Esophagus muscularis mucosa (tissue), 4 donors: ENCODE measurements at regions not wholly inside any gene's neighbourhood (a gene's known extent, or its start where the extent isn't known, plus 50 kb on each side); places are given as distances from the start of the nearest gene placed in this dataset.

Experiments used
- DNase-seq: peaks from one replicate; pipeline ENCODE4 v3.0.0-alpha.2; 2017; ENCODE audit errors: extremely low spot score
- H3K27ac ChIP-seq, 4 donors: fragments of 200-600 bp; sonication (generic); replicated peaks in 1 of 4; 1 replicate in 3 of 4; 2 replicates in 1 of 4; pipeline ENCODE4 v1.5.1; 2016 to 2019; ENCODE audit warnings: mild to moderate bottlenecking in 1 of 4
- H3K27me3 ChIP-seq, 4 donors: fragments of 200-600 bp; sonication (generic); one replicate each; pipeline versions ENCODE4 v1.5.1 to v1.6.0; 2016 to 2019
- H3K36me3 ChIP-seq, 4 donors: fragments of 200-600 bp; sonication (generic); one replicate each; pipeline ENCODE4 v1.5.1; 2016 to 2019
- H3K4me1 ChIP-seq, 4 donors: fragments of 200-600 bp; sonication (generic); one replicate each; pipeline ENCODE4 v1.5.1; 2016 to 2019
- H3K4me3 ChIP-seq, 4 donors: fragments of 200-600 bp; sonication (generic); 1 replicate in 2 of 4; 2 replicates in 2 of 4; pipeline ENCODE4 v1.5.1; 2016 to 2019; ENCODE audit warnings: mild to moderate bottlenecking in 4 of 4, moderate library complexity in 1 of 4
- H3K9me3 ChIP-seq, 4 donors: fragments of 200-600 bp; sonication (generic); 1 replicate in 3 of 4; 2 replicates in 1 of 4; pipeline ENCODE4 v1.5.1; 2016 to 2019
- CTCF ChIP-seq, 3 experiments: fragments of 200-600 bp in 2 of 3; fragments of 450-650 bp in 1 of 3; sonication (generic) in 2 of 3; IDR thresholded peaks; one replicate each; pipeline ENCODE4 v1.5.1; 2017 to 2019; ENCODE audit warnings: antibody characterized with exemption in 3 of 3, mild to moderate bottlenecking in 2 of 3, moderate library complexity in 1 of 3
- EP300 ChIP-seq: sonication (generic); formaldehyde crosslinking; IDR thresholded peaks from one replicate; pipeline ENCODE4 v1.6.1; 2017; ENCODE audit warnings: antibody characterized with exemption
- POLR2A ChIP-seq: fragments of 450-650 bp; IDR thresholded peaks from one replicate; pipeline ENCODE4 v1.6.1; 2017; ENCODE audit warnings: antibody characterized with exemption, moderate library complexity, mild to moderate bottlenecking, low read depth
- POLR2AphosphoS5 ChIP-seq, 2 donors: sonication (generic); formaldehyde crosslinking; IDR thresholded peaks; one replicate each; pipeline ENCODE4 v1.6.1; 2017; ENCODE audit warnings: antibody characterized with exemption in 2 of 2
- WGBS: methylation state at CpG from one replicate; pipeline ENCODE4 v1.1.5; 2018; 5-methylcytosine and 5-hydroxymethylcytosine counted together
- intact Hi-C: fragments of 100-400 bp; cut with DNase I; formaldehyde crosslinking; loops from one replicate; pipeline ENCODE4 v1.15.1; 2023

- Histone ChIP-seq H3K27me3 (no peaks in the 10 kb centered on the region), H3K9me3 (no peaks in the 10 kb centered on the region), H3K27ac (no peak overlapping the region), H3K36me3 (no peaks in the 10 kb centered on the region), H3K4me1 (peaks cover 0 to 8% (median 4%) of the 10 kb centered on the region in 4 donors), H3K4me3 (no peak overlapping the region)
- intact Hi-C loops = loop anchor here (10.0 kb wide), 1 partner anchor 86 kb away; the partner anchor contains the start of gene FAM161A
- TF ChIP-seq CTCF (IDR thresholded peaks at IDR 0.05) (no peak), POLR2AphosphoS5 (IDR thresholded peaks at IDR 0.05) (no peak), EP300 (no peak), POLR2A (no peak)
- no peak for DNase-seq
- 92% methylated on average over 1 of the region's 1 CpG for WGBS
These were observed 84.7 kb downstream of the FAM161A start for GRCh38 chr2:61769093-61769675.

- WGBS = 1% methylated on average over 38 of the region's 70 CpGs
- H3K27ac ChIP-seq = peak overlapping the region; percentile 95 to 97 (median 96)
- TF ChIP-seq EP300 = peak; percentile 35
- TF ChIP-seq POLR2AphosphoS5 (IDR thresholded peaks at IDR 0.05) = peak; percentile 96 to 98
- peak; percentile 80 for TF ChIP-seq POLR2A
- no peak for TF ChIP-seq CTCF (IDR thresholded peaks at IDR 0.05)
- intact Hi-C loops = loop anchor here (5.0 to 10.0 kb wide), 3 partner anchors 67 to 227 kb away; partner anchors contain the start of genes FAM161A and XPO1
- peaks cover 0 to 17% (median 10%) of the 10 kb centered on the region in 4 donors for H3K4me1 ChIP-seq
- no peaks in the 10 kb centered on the region for H3K27me3 ChIP-seq
- H3K36me3 ChIP-seq = no peaks in the 10 kb centered on the region
- peak overlapping the region; percentile 64 to 69 (median 68) for H3K4me3 ChIP-seq
- no peaks in the 10 kb centered on the region for H3K9me3 ChIP-seq
- peak; percentile 99 for DNase-seq
These were observed 89.6 kb downstream of the FAM161A start for GRCh38 chr2:61764035-61764800.

GRCh38 chr2:61763605-61764034 lies 90.2 kb downstream of the FAM161A start:
- no peaks in the 10 kb centered on the region for H3K36me3 ChIP-seq
- H3K4me1 ChIP-seq = peaks cover 0 to 17% (median 10%) of the 10 kb centered on the region in 4 donors
- H3K27me3 ChIP-seq = no peaks in the 10 kb centered on the region
- peak; percentile 92 for DNase-seq
- intact Hi-C loops = loop anchor here (5.0 to 10.0 kb wide), 3 partner anchors 66 to 226 kb away; partner anchors contain the start of genes FAM161A and XPO1
- TF ChIP-seq POLR2AphosphoS5 (IDR thresholded peaks at IDR 0.05) (no peak), POLR2A (no peak), CTCF (IDR thresholded peaks at IDR 0.05) (peak in 2 of 3 experiments; percentile 10 to 23), EP300 (no peak)
- H3K27ac ChIP-seq = peak overlapping the region; percentile 95 to 97 (median 96)
- H3K4me3 ChIP-seq = peak overlapping the region; percentile 64 to 69 (median 68)
- 0% methylated on average over 23 of the region's 23 CpGs for WGBS
- no peaks in the 10 kb centered on the region for H3K9me3 ChIP-seq

GRCh38 chr2:61762292-61762691 lies 91.6 kb downstream of the FAM161A start:
- H3K27ac ChIP-seq = no peak overlapping the region
- no peaks in the 10 kb centered on the region for H3K36me3 ChIP-seq
- no peaks in the 10 kb centered on the region for H3K27me3 ChIP-seq
- intact Hi-C loops = loop anchor here (5.0 to 10.0 kb wide), 3 partner anchors 65 to 225 kb away; partner anchors contain the start of genes FAM161A and XPO1
- TF ChIP-seq CTCF (IDR thresholded peaks at IDR 0.05) (no peak), POLR2AphosphoS5 (IDR thresholded peaks at IDR 0.05) (no peak), POLR2A (no peak), EP300 (no peak)
- no peaks in the 10 kb centered on the region for H3K9me3 ChIP-seq
- DNase-seq = no peak
- peaks cover 0 to 17% (median 10%) of the 10 kb centered on the region in 4 donors for H3K4me1 ChIP-seq
- no peak overlapping the region for H3K4me3 ChIP-seq
- WGBS = 95% methylated on average over 8 of the region's 8 CpGs
